Activated naive CD4-positive, alpha-beta T cell treated with anti-CD3 and anti-CD28 coated beads for 36 hours (primary cell): ENCODE measurements at regions not wholly inside any gene's neighbourhood (a gene's known extent, or its start where the extent isn't known, plus 50 kb on each side); places are given as distances from the start of the nearest gene placed in this dataset.

Experiments used
- CTCF ChIA-PET: fragments of 350-600 bp; sonication (Branson Sonifier 250); formaldehyde crosslinking; loops from one replicate; lab custom pipeline; 2021; ENCODE audit warnings: antibody characterized with exemption; lab: Charles Lee
- DNase-seq: peaks from one replicate; pipeline ENCODE4 v3.0.0-alpha.2; 2020
- H3K27ac Mint-ChIP-seq: one replicate; pipeline ENCODE4 v1.8.0; 2021; ENCODE audit warnings: mild to moderate bottlenecking, mixed read lengths
- H3K27me3 Mint-ChIP-seq: one replicate; pipeline ENCODE4 v1.8.0; 2021; ENCODE audit warnings: low read depth, mixed read lengths
- H3K36me3 Mint-ChIP-seq: one replicate; pipeline ENCODE4 v1.8.0; 2021; ENCODE audit warnings: low read depth, mixed read lengths
- H3K4me1 Mint-ChIP-seq: one replicate; pipeline ENCODE4 v1.8.0; 2021; ENCODE audit warnings: low read depth, mixed read lengths
- H3K4me3 Mint-ChIP-seq: one replicate; pipeline ENCODE4 v1.8.0; 2021; ENCODE audit warnings: mild to moderate bottlenecking, moderate library complexity, mixed read lengths
- H3K9me3 Mint-ChIP-seq: one replicate; pipeline ENCODE4 v1.8.0; 2021; ENCODE audit warnings: mixed read lengths
- intact Hi-C: fragments of 100-400 bp; cut with micrococcal nuclease; formaldehyde crosslinking; loops from one replicate; pipeline ENCODE4 v1.15.1; 2023

- Mint-ChIP-seq H3K27me3 (no peaks in the 10 kb centered on the region), H3K4me3 (no peak overlapping the region), H3K4me1 (no peaks in the 10 kb centered on the region), H3K9me3 (peaks cover 2% of the 10 kb centered on the region), H3K27ac (no peak overlapping the region), H3K36me3 (no peaks in the 10 kb centered on the region)
- no peak for DNase-seq
- intact Hi-C loops: no loop called here
- CTCF ChIA-PET: no interaction called here
These were observed 109.2 kb upstream of the TRPC6 start for GRCh38 chr11:101692980-101693379.

- H3K36me3 Mint-ChIP-seq: no peaks in the 10 kb centered on the region
- H3K27me3 Mint-ChIP-seq: no peaks in the 10 kb centered on the region
- no peaks in the 10 kb centered on the region for H3K4me1 Mint-ChIP-seq
- intact Hi-C loops: no loop called here
- peaks cover 2% of the 10 kb centered on the region for H3K9me3 Mint-ChIP-seq
- CTCF ChIA-PET: no interaction called here
- no peak overlapping the region for H3K4me3 Mint-ChIP-seq
- DNase-seq: no peak
- no peak overlapping the region for H3K27ac Mint-ChIP-seq
These were observed 102.7 kb upstream of the TRPC6 start for GRCh38 chr11:101686514-101686913.

- H3K36me3 Mint-ChIP-seq: no peaks in the 10 kb centered on the region
These were observed 84.4 kb upstream of the TRPC6 start for GRCh38 chr11:101668236-101668635.

GRCh38 chr11:101666916-101667315 is 83.1 kb upstream of the TRPC6 start:
- no peaks in the 10 kb centered on the region for H3K36me3 Mint-ChIP-seq
- intact Hi-C loops: no loop called here
- no peak overlapping the region for H3K27ac Mint-ChIP-seq
- H3K9me3 Mint-ChIP-seq: peaks cover 2% of the 10 kb centered on the region
- H3K27me3 Mint-ChIP-seq: peaks cover 2% of the 10 kb centered on the region
- H3K4me3 Mint-ChIP-seq: no peak overlapping the region
- no peak for DNase-seq
- CTCF ChIA-PET: no interaction called here
- no peaks in the 10 kb centered on the region for H3K4me1 Mint-ChIP-seq

More at GRCh38 chr11:101668236-101668635, 84.4 kb upstream of the TRPC6 start:
- peaks cover 2% of the 10 kb centered on the region for H3K27me3 Mint-ChIP-seq
- CTCF ChIA-PET: no interaction called here
- no peak overlapping the region for H3K4me3 Mint-ChIP-seq
- DNase-seq: no peak
- no peaks in the 10 kb centered on the region for H3K4me1 Mint-ChIP-seq
- H3K27ac Mint-ChIP-seq: no peak overlapping the region
- H3K9me3 Mint-ChIP-seq: no peaks in the 10 kb centered on the region
- intact Hi-C loops: no loop called here

GRCh38 chr11:101661559-101661958 is 77.8 kb upstream of the TRPC6 start:
- intact Hi-C loops: no loop called here
- DNase-seq: no peak
- peaks cover 2% of the 10 kb centered on the region for H3K27me3 Mint-ChIP-seq
- H3K4me1 Mint-ChIP-seq: no peaks in the 10 kb centered on the region
- H3K36me3 Mint-ChIP-seq: no peaks in the 10 kb centered on the region
- CTCF ChIA-PET: no interaction called here
- no peak overlapping the region for H3K27ac Mint-ChIP-seq
- H3K9me3 Mint-ChIP-seq: peaks cover 7% of the 10 kb centered on the region
- H3K4me3 Mint-ChIP-seq: no peak overlapping the region
